HEK293T (cell line): ENCODE measurements at regions not wholly inside any gene's neighbourhood (a gene's known extent, or its start where the extent isn't known, plus 50 kb on each side); places are given as distances from the start of the nearest gene placed in this dataset.

Experiments
- CTCF ChIA-PET: fragments of 350-600 bp; formaldehyde crosslinking; extraction: SDS; loops from one replicate; lab custom pipeline; 2021; ENCODE audit warnings: antibody characterized with exemption, inconsistent platforms; lab: Yijun Ruan, JAX
- POLR2A ChIA-PET: fragments of 350-600 bp; formaldehyde crosslinking; extraction: SDS; loops from one replicate; lab custom pipeline; 2020; ENCODE audit warnings: antibody characterized with exemption, inconsistent platforms; lab: Yijun Ruan, JAX
- DNase-seq: peaks from one replicate; pipeline ENCODE4 v3.0.0; 2012; ENCODE audit warnings: mixed read lengths; ENCODE audit errors: extremely low spot score
- ARNT ChIP-seq: fragments of 450-650 bp; IDR thresholded peaks from 2 replicates; pipeline ENCODE4 v1.6.1; 2017; ENCODE audit warnings: mild to moderate bottlenecking
- BHLHE40 ChIP-seq: fragments of 450-650 bp; IDR thresholded peaks from 2 replicates; pipeline ENCODE4 v1.6.1; 2016; ENCODE audit warnings: mild to moderate bottlenecking, moderate library complexity, borderline replicate concordance
- CTBP1 ChIP-seq: fragments of 450-650 bp; IDR thresholded peaks from 2 replicates; pipeline ENCODE4 v1.6.1; 2016; ENCODE audit warnings: borderline replicate concordance
- ELF4 ChIP-seq: fragments of 450-650 bp; IDR thresholded peaks from 2 replicates; pipeline ENCODE4 v1.6.1; 2017; ENCODE audit warnings: antibody characterized with exemption
- FOXA1 ChIP-seq: fragments of 450-650 bp; IDR thresholded peaks from 2 replicates; pipeline ENCODE4 v1.6.1; 2016; ENCODE audit warnings: mild to moderate bottlenecking
- FOXK2 ChIP-seq: fragments of 450-650 bp; IDR thresholded peaks from 2 replicates; pipeline ENCODE4 v1.6.1; 2016; ENCODE audit warnings: mild to moderate bottlenecking
- FOXM1 ChIP-seq: fragments of 450-650 bp; IDR thresholded peaks from 2 replicates; pipeline ENCODE4 v1.6.1; 2017; ENCODE audit warnings: mild to moderate bottlenecking, borderline replicate concordance
- HDGF ChIP-seq: fragments of 450-650 bp; IDR thresholded peaks from 2 replicates; pipeline ENCODE4 v1.6.1; 2017; ENCODE audit warnings: antibody characterized with exemption, borderline replicate concordance
- L3MBTL2 ChIP-seq: fragments of 450-650 bp; conservative IDR thresholded peaks from 2 replicates; pipeline ENCODE4 v1.6.1; 2016; ENCODE audit warnings: mild to moderate bottlenecking
- LEF1 ChIP-seq: fragments of 450-650 bp; IDR thresholded peaks from 2 replicates; pipeline ENCODE4 v1.6.1; 2017; ENCODE audit warnings: mild to moderate bottlenecking, borderline replicate concordance
- NFRKB ChIP-seq: fragments of 450-650 bp; IDR thresholded peaks from 2 replicates; pipeline ENCODE4 v1.6.1; 2016; ENCODE audit warnings: mild to moderate bottlenecking, moderate library complexity
- SP1 ChIP-seq: fragments of 450-650 bp; IDR thresholded peaks from 2 replicates; pipeline ENCODE4 v1.6.1; 2017
- SUZ12 ChIP-seq: fragments of 450-650 bp; IDR thresholded peaks from 2 replicates; pipeline ENCODE4 v1.6.1; 2016; ENCODE audit warnings: mild to moderate bottlenecking
- TARDBP ChIP-seq: fragments of 450-650 bp; IDR thresholded peaks from 2 replicates; pipeline ENCODE4 v1.6.1; 2016
- ZNF384 ChIP-seq: fragments of 450-650 bp; IDR thresholded peaks from 2 replicates; pipeline ENCODE4 v1.6.1; 2016
- TF ChIP-seq, protein P1 (sequence below): fragments of 450-650 bp; IDR thresholded peaks from 2 replicates; pipeline ENCODE4 v1.6.1; 2016

DNA sequence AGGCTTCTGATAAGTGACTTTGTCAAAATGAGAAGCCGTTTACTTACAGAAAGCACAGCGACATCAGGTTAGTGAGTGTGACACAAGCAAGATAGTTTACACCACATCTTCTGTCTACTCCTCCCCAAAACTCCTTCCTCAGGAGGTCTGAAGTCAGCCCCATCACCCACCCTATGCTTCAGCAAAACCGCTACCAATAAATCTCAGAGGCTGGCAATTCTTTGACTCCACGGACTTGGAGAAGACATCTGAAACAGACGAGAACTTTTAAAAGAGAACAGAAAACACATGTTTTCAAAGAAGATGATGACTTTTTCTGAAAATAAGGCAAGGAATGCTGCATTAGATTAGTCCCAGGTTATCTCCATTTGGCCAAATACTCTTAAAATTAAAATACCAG lies 261.1 kb downstream of the TBC1D4 start:
- TF ChIP-seq NFRKB, result no peak
- TF ChIP-seq TARDBP, result no peak
- TF ChIP-seq ARNT, result no peak
- TF ChIP-seq SUZ12, result no peak
- TF ChIP-seq L3MBTL2, result no peak
- TF ChIP-seq FOXM1, result no peak
- no peak for TF ChIP-seq LEF1
- TF ChIP-seq HDGF, result no peak
- TF ChIP-seq ELF4, result no peak
- no peak for TF ChIP-seq FOXK2
- no peak for TF ChIP-seq ZNF384
- no peak for TF ChIP-seq FOXA1
- TF ChIP-seq BHLHE40, result no peak
- TF ChIP-seq CTBP1, result no peak
- TF ChIP-seq, protein P1, sequence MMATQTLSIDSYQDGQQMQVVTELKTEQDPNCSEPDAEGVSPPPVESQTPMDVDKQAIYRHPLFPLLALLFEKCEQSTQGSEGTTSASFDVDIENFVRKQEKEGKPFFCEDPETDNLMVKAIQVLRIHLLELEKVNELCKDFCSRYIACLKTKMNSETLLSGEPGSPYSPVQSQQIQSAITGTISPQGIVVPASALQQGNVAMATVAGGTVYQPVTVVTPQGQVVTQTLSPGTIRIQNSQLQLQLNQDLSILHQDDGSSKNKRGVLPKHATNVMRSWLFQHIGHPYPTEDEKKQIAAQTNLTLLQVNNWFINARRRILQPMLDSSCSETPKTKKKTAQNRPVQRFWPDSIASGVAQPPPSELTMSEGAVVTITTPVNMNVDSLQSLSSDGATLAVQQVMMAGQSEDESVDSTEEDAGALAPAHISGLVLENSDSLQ, result no peak
- DNase-seq, result no peak
- POLR2A ChIA-PET, result no interaction called here
- CTCF ChIA-PET, result no interaction called here

DNA sequence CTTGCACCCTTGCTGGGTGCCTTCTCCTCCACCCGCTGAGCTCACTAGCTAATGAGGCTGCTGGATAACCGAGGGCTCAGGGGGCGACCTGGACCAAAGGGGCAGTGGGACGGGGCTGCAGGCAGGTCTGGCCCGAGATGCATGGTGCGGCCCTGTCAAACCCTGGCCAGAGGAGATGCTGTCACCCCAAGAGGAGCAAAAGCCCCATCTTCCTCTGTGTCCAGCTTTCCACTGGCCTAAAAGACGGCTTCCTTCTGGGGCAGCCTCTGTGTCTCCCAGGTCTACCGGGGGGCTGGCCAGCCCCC lies 261.8 kb downstream of the TBC1D4 start:
- no peak for TF ChIP-seq BHLHE40
- no peak for TF ChIP-seq FOXA1
- TF ChIP-seq SUZ12, result no peak
- TF ChIP-seq FOXK2, result no peak
- no peak for TF ChIP-seq ARNT
- TF ChIP-seq FOXM1, result no peak
- no peak for TF ChIP-seq NFRKB
- no peak for TF ChIP-seq HDGF
- no peak for TF ChIP-seq ELF4
- TF ChIP-seq L3MBTL2, result no peak
- CTCF ChIA-PET, result interaction anchor here (0.6 to 2.2 kb wide), 20 partner anchors 9 to 1378 kb away, joined by 3 to 8 read pairs (median 4); no protein-coding TSS in a partner anchor
- POLR2A ChIA-PET, result no interaction called here
- DNase-seq, result peak; percentile 39

DNA sequence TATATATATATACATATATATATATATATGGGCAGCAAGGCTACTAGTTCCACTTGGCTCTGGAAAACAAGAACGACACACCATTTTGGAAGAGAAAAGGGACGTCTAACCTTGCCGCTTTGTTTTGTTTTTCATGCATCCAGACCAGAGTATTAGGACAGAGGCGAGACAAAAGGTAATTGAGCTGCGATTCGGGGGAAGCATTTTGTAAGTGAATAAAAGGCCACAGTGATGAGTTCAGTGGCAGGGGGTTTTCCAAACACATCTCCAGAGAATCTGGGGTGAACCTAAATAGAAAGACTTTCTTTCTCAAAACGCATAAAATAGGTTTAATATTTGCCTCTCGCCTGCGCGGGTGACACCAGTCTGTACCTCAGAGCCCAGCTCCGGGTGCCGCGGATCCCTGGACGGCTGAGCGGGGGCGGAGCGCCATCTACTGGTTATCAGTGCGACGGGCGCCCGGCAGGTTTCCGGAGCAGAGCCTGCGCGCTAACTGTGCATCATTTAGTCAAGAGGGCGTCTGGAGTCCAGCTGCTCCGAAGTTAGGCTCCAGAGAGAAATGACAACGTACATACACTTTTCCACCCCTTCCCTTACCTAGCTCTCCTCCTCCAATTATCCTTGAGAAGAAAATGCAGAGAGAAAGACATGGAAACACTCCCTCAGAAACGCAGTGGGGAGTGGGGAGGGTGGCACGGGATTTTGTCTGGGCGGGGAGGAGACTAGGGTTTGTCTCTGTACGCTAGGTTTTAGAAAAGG lies 262.3 kb downstream of the TBC1D4 start:
- CTCF ChIA-PET, result interaction anchor here (0.6 to 2.2 kb wide), 25 partner anchors 8 to 1378 kb away, joined by 3 to 8 read pairs (median 4); no protein-coding TSS in a partner anchor
- peak; percentile 99 for DNase-seq
- POLR2A ChIA-PET, result no interaction called here
- no peak for TF ChIP-seq ARNT
- no peak for TF ChIP-seq HDGF
- TF ChIP-seq, protein P1, result no peak
- no peak for TF ChIP-seq L3MBTL2
- TF ChIP-seq FOXK2, result no peak

DNA sequence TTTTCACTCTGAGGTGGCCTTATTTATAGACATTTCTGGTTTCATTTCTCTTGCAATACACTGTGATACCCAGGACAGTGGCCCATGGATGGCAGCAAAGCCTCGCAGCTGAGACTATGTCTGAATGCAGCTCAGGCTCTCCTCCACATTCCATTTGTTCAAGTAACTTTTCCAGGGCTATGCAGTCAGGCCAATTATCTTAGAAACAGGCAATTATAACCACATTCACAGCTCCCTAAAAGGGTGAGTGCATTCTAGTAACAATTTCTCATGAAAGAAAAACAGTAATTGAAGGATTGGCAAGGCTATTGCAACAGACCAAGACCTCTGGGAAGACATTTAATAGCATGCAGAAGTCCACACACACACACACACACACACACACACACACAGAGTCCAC lies 264.0 kb downstream of the TBC1D4 start:
- TF ChIP-seq L3MBTL2 (no peak), ARNT (no peak), SP1 (no peak), CTBP1 (no peak), HDGF (no peak), FOXK2 (no peak), TARDBP (no peak), BHLHE40 (no peak)
- CTCF ChIA-PET, result interaction anchor here (0.7 to 1.1 kb wide), 4 partner anchors 15 to 851 kb away, joined by 3 to 7 read pairs (median 6); no protein-coding TSS in a partner anchor
- no peak for DNase-seq
- POLR2A ChIA-PET, result no interaction called here

DNA sequence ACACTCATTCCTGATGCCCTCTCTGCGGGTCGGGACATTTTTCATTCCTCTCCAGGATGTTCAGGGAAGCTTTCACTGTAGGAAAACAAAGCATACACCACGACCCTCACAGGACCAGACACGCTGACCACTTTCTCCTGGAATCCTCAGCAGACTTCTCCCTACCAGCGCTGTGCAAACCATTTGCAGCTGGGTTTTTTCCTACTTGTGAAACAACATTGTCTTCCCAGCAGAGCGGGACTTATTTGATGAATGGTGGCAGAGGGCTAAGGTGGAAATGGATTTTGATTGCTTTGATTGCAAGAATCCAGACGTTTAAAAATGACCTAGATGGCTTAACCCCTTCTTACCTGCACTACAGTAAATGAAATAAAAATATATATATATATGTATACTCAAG lies 265.9 kb downstream of the TBC1D4 start:
- no peak for DNase-seq
- TF ChIP-seq FOXA1, result no peak
- no peak for TF ChIP-seq FOXK2
- TF ChIP-seq SUZ12, result no peak
- TF ChIP-seq ELF4, result no peak
- TF ChIP-seq L3MBTL2, result no peak
- no peak for TF ChIP-seq FOXM1
- CTCF ChIA-PET, result no interaction called here
- POLR2A ChIA-PET, result no interaction called here

DNA sequence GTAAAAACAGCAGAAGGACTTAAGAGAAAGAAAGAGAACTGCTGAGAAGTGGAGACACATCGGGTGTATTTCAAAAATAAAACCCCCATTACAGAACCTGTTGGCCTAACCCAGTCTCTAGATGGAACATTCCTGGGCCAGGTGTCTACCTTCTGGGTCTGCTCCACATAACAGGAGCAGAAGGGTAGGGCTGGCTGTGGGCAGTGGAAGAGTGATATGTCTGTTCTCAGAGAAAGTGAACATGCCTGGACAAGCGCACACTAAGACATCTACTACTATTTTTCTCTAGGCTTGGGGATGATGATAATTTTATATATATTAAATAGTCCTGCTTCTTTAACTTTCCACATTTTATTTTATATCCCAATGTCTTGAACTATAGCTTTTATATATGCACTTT lies 267.1 kb downstream of the TBC1D4 start:
- TF ChIP-seq FOXM1 (no peak), HDGF (no peak), SUZ12 (no peak), TARDBP (no peak), FOXK2 (no peak), ELF4 (no peak), NFRKB (no peak)
- CTCF ChIA-PET, result interaction anchor here (0.8 to 1.2 kb wide), 2 partner anchors 20 to 641 kb away, joined by 3 read pairs; no protein-coding TSS in a partner anchor
- POLR2A ChIA-PET, result no interaction called here
- no peak for DNase-seq

DNA sequence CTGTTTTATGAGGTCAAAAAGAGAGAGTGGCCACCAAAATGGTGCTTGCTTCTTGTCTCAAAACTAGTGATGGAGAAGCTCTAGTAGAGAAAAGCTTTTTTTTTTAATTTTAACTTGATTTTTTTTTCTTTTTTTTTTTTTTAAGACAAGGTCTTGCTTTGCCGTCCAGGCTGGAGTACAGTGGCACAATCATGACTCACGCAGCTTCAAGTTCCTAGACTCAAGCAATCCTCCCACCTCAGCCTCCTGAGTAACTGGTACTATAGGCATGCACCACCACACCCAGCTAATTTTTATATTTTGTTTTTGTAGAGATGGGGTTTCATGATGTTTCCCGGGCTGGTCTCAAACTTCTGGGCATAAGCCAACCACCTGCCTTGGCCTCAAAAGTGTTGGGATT lies 279.0 kb downstream of the TBC1D4 start:
- no peak for DNase-seq
- ChIA-PET POLR2A (no interaction called here), CTCF (interaction anchor here (0.6 to 1.8 kb wide), 3 partner anchors 15 to 20 kb away, joined by 3 to 6 read pairs (median 4); no protein-coding TSS in a partner anchor)
- no peak for TF ChIP-seq ARNT

DNA sequence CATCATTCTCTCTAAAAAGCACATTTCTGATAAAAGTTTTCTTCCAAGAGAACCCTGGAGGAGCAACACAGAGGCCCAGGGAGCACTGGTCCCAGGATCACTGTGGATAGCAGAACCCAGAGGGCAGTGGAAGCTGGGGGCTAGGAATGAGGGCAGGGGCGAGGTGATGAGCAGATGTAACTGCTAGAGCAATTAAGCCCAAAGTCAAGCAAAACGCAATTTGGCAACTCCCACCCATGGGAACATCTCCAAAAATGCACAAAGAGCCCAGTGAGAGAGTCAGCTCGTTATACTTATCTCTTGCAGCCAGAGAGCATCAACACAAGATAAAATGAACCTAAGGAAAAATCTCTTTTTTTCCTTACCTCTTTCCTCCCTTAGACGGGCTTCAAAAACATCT lies 284.2 kb downstream of the TBC1D4 start:
- TF ChIP-seq ARNT, result no peak
- no peak for TF ChIP-seq SUZ12
- TF ChIP-seq, protein P1, result no peak
- TF ChIP-seq SP1, result no peak
- no peak for TF ChIP-seq NFRKB
- no peak for TF ChIP-seq FOXM1
- no peak for TF ChIP-seq L3MBTL2
- no peak for TF ChIP-seq HDGF
- no peak for TF ChIP-seq BHLHE40
- no peak for TF ChIP-seq CTBP1
- ChIA-PET CTCF (no interaction called here), POLR2A (no interaction called here)
- no peak for DNase-seq
